ENCODE measurements at regions not wholly inside any gene's neighbourhood (a gene's known extent, or its start where the extent isn't known, plus 50 kb on each side); places are given as distances from the start of the nearest gene placed in this dataset.

GRCh38 chr2:239466061-239466754, 65.4 kb upstream of the HDAC4 start:
- Histone ChIP-seq H3K4me3 (no peak overlapping the region), H3K4me1 (peaks cover 40% of the 10 kb centered on the region), H3K27me3 (no peaks in the 10 kb centered on the region), H3K27ac (peak overlapping the region; percentile 67), H3K9me3 (no peaks in the 10 kb centered on the region), H3K36me3 (no peaks in the 10 kb centered on the region)
- 78% methylated on average over 8 of the region's 10 CpGs for WGBS
- no peak for TF ChIP-seq POLR2A (IDR thresholded peaks at IDR 0.05)
- TF ChIP-seq CTCF (IDR thresholded peaks at IDR 0.05) = no peak
- no peak for TF ChIP-seq EP300 (IDR thresholded peaks at IDR 0.05)
- TF ChIP-seq POLR2AphosphoS5 (IDR thresholded peaks at IDR 0.05) = no peak
- peak; percentile 49 to 63 for DNase-seq (ENCODE audit: low spot score in 2 of 2)

- WGBS = 41% methylated on average over 13 of the region's 31 CpGs
These were observed 64.5 kb upstream of the HDAC4 start for GRCh38 chr2:239465017-239466001.

GRCh38 chr2:239464166-239465016, 63.6 kb upstream of the HDAC4 start:
- H3K9me3 ChIP-seq = no peaks in the 10 kb centered on the region
- DNase-seq (ENCODE audit: low spot score in 2 of 2) = peak; percentile 70 to 78
- no peak overlapping the region for H3K4me3 ChIP-seq
- TF ChIP-seq POLR2AphosphoS5 (IDR thresholded peaks at IDR 0.05) = no peak
- TF ChIP-seq CTCF (IDR thresholded peaks at IDR 0.05) = no peak
- no peak for TF ChIP-seq EP300 (IDR thresholded peaks at IDR 0.05)
- TF ChIP-seq POLR2A (IDR thresholded peaks at IDR 0.05) = no peak
- no peaks in the 10 kb centered on the region for H3K27me3 ChIP-seq
- H3K36me3 ChIP-seq = no peaks in the 10 kb centered on the region
- peaks cover 40% of the 10 kb centered on the region for H3K4me1 ChIP-seq
- H3K27ac ChIP-seq = peak overlapping the region; percentile 67
- WGBS = 83% methylated on average over 16 of the region's 21 CpGs

More at GRCh38 chr2:239465017-239466001, 64.5 kb upstream of the HDAC4 start:
- H3K27me3 ChIP-seq = no peaks in the 10 kb centered on the region
- peak; percentile 85 to 86 for DNase-seq (ENCODE audit: low spot score in 2 of 2)
- TF ChIP-seq CTCF (IDR thresholded peaks at IDR 0.05) = no peak
- TF ChIP-seq POLR2AphosphoS5 (IDR thresholded peaks at IDR 0.05) = no peak
- no peak for TF ChIP-seq EP300 (IDR thresholded peaks at IDR 0.05)
- TF ChIP-seq POLR2A (IDR thresholded peaks at IDR 0.05) = no peak
- H3K9me3 ChIP-seq = no peaks in the 10 kb centered on the region
- H3K27ac ChIP-seq = peak overlapping the region; percentile 67
- H3K4me1 ChIP-seq = peaks cover 40% of the 10 kb centered on the region
- peak overlapping the region; percentile 10 for H3K4me3 ChIP-seq
- no peaks in the 10 kb centered on the region for H3K36me3 ChIP-seq

- Histone ChIP-seq H3K9me3 (no peaks in the 10 kb centered on the region), H3K4me1 (peaks cover 40% of the 10 kb centered on the region), H3K27ac (no peak overlapping the region), H3K27me3 (no peaks in the 10 kb centered on the region), H3K36me3 (no peaks in the 10 kb centered on the region), H3K4me3 (no peak overlapping the region)
- WGBS = 38% methylated on average over 9 of the region's 16 CpGs
- DNase-seq (ENCODE audit: low spot score in 2 of 2) = peak in 1 of 2 donors; percentile 77
- no peak for TF ChIP-seq CTCF (IDR thresholded peaks at IDR 0.05)
- no peak for TF ChIP-seq EP300 (IDR thresholded peaks at IDR 0.05)
- no peak for TF ChIP-seq POLR2A (IDR thresholded peaks at IDR 0.05)
- no peak for TF ChIP-seq POLR2AphosphoS5 (IDR thresholded peaks at IDR 0.05)
These were observed 62.8 kb upstream of the HDAC4 start for GRCh38 chr2:239463541-239464165.

Measured in suprapubic skin (tissue), 4 donors.